Mammary epithelial cell (primary cell): ENCODE measurements at regions not wholly inside any gene's neighbourhood (a gene's known extent, or its start where the extent isn't known, plus 50 kb on each side); places are given as distances from the start of the nearest gene placed in this dataset.

Source experiments
- EZH2 ChIP-seq: IDR thresholded peaks from 2 replicates; pipeline ENCODE4 v1.6.1; 2012; ENCODE audit warnings: low read length, inconsistent platforms, borderline replicate concordance
- TF ChIP-seq, protein P1 (sequence below), 2 donors: IDR thresholded peaks in 1 of 2; conservative IDR thresholded peaks in 1 of 2; 2 replicates each; pipeline ENCODE4 v1.5.1; 2011 to 2012; ENCODE audit warnings: inconsistent platforms in 2 of 2, low read length in 2 of 2, mild to moderate bottlenecking in 2 of 2, control low read depth in 1 of 2, low read depth in 1 of 2; ENCODE audit not compliant: insufficient read depth in 1 of 2; ENCODE audit errors: extremely low read depth in 1 of 2

DNA sequence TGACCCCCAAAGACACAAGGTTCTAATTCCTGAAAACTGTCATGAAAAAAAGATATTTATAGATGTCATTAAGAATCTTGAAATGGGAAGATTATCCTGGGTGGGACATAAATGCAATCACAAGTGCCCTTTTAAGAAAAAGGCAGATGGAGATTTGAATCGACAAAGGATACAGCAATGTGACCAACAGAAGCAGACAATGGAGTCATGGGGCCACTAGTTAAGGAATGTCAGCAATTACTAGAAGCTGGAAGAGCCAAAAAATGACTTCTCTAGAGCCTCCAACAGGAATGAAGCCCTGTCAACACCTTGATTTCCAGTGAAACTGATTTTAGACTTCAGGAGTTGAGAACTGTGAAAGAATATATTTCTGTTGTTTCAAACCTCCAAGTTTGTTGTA is 448.5 kb downstream of the MEI4 start:
- TF ChIP-seq, protein P1, sequence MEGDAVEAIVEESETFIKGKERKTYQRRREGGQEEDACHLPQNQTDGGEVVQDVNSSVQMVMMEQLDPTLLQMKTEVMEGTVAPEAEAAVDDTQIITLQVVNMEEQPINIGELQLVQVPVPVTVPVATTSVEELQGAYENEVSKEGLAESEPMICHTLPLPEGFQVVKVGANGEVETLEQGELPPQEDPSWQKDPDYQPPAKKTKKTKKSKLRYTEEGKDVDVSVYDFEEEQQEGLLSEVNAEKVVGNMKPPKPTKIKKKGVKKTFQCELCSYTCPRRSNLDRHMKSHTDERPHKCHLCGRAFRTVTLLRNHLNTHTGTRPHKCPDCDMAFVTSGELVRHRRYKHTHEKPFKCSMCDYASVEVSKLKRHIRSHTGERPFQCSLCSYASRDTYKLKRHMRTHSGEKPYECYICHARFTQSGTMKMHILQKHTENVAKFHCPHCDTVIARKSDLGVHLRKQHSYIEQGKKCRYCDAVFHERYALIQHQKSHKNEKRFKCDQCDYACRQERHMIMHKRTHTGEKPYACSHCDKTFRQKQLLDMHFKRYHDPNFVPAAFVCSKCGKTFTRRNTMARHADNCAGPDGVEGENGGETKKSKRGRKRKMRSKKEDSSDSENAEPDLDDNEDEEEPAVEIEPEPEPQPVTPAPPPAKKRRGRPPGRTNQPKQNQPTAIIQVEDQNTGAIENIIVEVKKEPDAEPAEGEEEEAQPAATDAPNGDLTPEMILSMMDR (conservative IDR thresholded peaks at IDR 0.05 in 1 of 2, IDR thresholded peaks at IDR 0.05 in 1 of 2; ENCODE audit: extremely low read depth in 1 of 2, insufficient read depth in 1 of 2, low read depth in 1 of 2, low read length in 2 of 2), result no peak
- TF ChIP-seq EZH2, result no peak
